Type B pancreatic cell (in vitro differentiated cells): ENCODE measurements at regions not wholly inside any gene's neighbourhood (a gene's known extent, or its start where the extent isn't known, plus 50 kb on each side); places are given as distances from the start of the nearest gene placed in this dataset.

Source experiments
- DNase-seq: peaks from one replicate; pipeline ENCODE4 v3.0.0; 2021; ENCODE audit warnings: mixed read lengths; ENCODE audit not compliant: unreplicated experiment; ENCODE audit errors: extremely low spot score
- H3K27ac Mint-ChIP-seq: 2 replicates; pipeline ENCODE4 v1.8.0; 2021; ENCODE audit warnings: mild to moderate bottlenecking, mixed read lengths
- H3K27me3 Mint-ChIP-seq: 2 replicates; pipeline ENCODE4 v1.8.0; 2021; ENCODE audit warnings: mixed read lengths
- H3K36me3 Mint-ChIP-seq: 2 replicates; pipeline ENCODE4 v1.8.0; 2021; ENCODE audit warnings: mixed read lengths
- H3K4me1 Mint-ChIP-seq: one replicate; pipeline ENCODE4 v1.8.0; 2021; ENCODE audit warnings: mixed read lengths; ENCODE audit not compliant: unreplicated experiment
- H3K4me3 Mint-ChIP-seq: 2 replicates; pipeline ENCODE4 v1.8.0; 2021; ENCODE audit warnings: mild to moderate bottlenecking, mixed read lengths
- H3K9me3 Mint-ChIP-seq: 2 replicates; pipeline ENCODE4 v1.8.0; 2021; ENCODE audit warnings: mixed read lengths
- TF ChIP-seq, protein P1 (sequence below): fragments of 200-600 bp; sonication (generic); conservative IDR thresholded peaks from 2 replicates; pipeline ENCODE4 v1.5.0; 2021; ENCODE audit warnings: antibody characterized with exemption, mild to moderate bottlenecking

DNA sequence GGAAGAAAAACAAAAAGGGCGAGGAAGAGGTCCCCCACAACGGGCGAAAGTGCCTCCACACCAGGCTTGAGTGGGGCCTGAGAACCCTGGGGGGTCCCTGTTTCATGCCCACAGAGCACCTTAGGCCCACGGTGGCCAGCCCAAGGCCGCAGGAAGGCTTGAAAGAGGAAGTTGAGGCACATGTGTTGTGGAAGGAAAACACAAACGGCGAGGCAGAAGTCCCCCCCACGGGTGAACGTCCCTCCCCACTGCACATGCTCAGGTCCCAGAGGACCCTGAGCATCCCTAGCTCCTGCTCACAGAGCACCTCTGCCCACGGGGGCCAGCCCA lies 371.5 kb downstream of the ALG10 start:
- no peaks in the 10 kb centered on the region for H3K27me3 Mint-ChIP-seq
- TF ChIP-seq, protein P1, sequence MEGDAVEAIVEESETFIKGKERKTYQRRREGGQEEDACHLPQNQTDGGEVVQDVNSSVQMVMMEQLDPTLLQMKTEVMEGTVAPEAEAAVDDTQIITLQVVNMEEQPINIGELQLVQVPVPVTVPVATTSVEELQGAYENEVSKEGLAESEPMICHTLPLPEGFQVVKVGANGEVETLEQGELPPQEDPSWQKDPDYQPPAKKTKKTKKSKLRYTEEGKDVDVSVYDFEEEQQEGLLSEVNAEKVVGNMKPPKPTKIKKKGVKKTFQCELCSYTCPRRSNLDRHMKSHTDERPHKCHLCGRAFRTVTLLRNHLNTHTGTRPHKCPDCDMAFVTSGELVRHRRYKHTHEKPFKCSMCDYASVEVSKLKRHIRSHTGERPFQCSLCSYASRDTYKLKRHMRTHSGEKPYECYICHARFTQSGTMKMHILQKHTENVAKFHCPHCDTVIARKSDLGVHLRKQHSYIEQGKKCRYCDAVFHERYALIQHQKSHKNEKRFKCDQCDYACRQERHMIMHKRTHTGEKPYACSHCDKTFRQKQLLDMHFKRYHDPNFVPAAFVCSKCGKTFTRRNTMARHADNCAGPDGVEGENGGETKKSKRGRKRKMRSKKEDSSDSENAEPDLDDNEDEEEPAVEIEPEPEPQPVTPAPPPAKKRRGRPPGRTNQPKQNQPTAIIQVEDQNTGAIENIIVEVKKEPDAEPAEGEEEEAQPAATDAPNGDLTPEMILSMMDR, result no peak
- no peaks in the 10 kb centered on the region for H3K9me3 Mint-ChIP-seq
- peak; percentile 44 for DNase-seq
- no peak overlapping the region for H3K4me3 Mint-ChIP-seq
- H3K4me1 Mint-ChIP-seq, result no peaks in the 10 kb centered on the region
- H3K36me3 Mint-ChIP-seq, result no peaks in the 10 kb centered on the region
- H3K27ac Mint-ChIP-seq, result no peak overlapping the region

- TF ChIP-seq, protein P1, result no peak
- no peaks in the 10 kb centered on the region for H3K36me3 Mint-ChIP-seq
- no peak overlapping the region for H3K27ac Mint-ChIP-seq
- no peak overlapping the region for H3K4me3 Mint-ChIP-seq
- H3K9me3 Mint-ChIP-seq, result no peaks in the 10 kb centered on the region
- H3K4me1 Mint-ChIP-seq, result no peaks in the 10 kb centered on the region
- no peaks in the 10 kb centered on the region for H3K27me3 Mint-ChIP-seq
- peak; percentile 51 for DNase-seq
These were observed 372.1 kb downstream of the ALG10 start for GRCh38 chr12:34394211-34395055.

DNA sequence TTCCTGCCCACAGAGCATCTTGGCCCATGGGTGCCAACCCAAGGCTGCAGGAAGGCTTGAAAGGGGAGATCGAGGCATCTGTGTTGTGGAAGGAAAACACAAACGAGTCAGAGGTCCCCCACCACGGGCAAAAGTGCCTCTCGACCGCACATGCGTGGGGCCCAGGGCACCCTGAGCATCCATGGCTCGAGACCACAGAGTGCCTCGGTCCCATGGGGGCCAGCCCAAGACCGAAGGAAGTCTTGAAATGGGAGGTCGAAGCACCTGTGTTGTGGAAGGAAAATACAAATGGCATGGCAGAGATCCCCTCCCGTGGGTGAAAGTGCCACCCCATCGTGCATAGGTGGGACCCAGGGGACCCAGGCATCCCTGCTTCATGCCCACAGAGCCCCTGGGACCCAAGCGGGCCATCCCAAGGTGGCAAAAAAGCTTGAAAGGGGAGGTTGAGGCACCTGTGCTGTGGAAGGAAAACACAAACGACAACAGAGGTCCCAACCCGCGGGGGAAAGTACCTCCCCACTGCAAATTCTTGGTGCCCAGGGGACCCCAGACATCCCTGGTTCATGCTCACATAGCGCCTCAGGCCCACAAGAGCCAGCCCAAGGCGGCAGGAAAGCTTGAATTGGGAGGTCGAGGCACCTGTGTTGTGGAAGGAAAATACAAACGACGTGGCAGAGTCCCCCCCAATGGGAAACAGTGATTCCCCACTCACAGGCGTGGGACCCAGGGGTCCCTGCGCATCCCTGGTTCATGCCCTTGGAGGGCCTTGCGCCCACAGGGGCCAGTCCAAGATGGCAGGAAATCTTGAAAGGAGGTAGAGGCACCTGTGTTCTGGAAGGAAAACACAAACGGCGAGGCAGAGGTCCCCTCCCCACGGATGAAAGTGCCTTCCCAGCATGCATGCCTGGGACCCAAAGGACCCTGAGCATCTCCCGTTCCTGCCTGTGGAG lies 373.0 kb downstream of the ALG10 start:
- no peaks in the 10 kb centered on the region for H3K4me1 Mint-ChIP-seq
- DNase-seq, result peak; percentile 58
- no peak overlapping the region for H3K4me3 Mint-ChIP-seq
- TF ChIP-seq, protein P1, result no peak
- H3K27me3 Mint-ChIP-seq, result no peaks in the 10 kb centered on the region
- H3K36me3 Mint-ChIP-seq, result no peaks in the 10 kb centered on the region
- H3K9me3 Mint-ChIP-seq, result no peaks in the 10 kb centered on the region
- H3K27ac Mint-ChIP-seq, result no peak overlapping the region

GRCh38 chr12:34396006-34396860 lies 373.9 kb downstream of the ALG10 start:
- DNase-seq, result peak; percentile 47
- TF ChIP-seq, protein P1, result no peak
- H3K4me1 Mint-ChIP-seq, result no peaks in the 10 kb centered on the region
- H3K9me3 Mint-ChIP-seq, result no peaks in the 10 kb centered on the region
- H3K4me3 Mint-ChIP-seq, result no peak overlapping the region
- no peaks in the 10 kb centered on the region for H3K27me3 Mint-ChIP-seq
- H3K36me3 Mint-ChIP-seq, result no peaks in the 10 kb centered on the region
- no peak overlapping the region for H3K27ac Mint-ChIP-seq

DNA sequence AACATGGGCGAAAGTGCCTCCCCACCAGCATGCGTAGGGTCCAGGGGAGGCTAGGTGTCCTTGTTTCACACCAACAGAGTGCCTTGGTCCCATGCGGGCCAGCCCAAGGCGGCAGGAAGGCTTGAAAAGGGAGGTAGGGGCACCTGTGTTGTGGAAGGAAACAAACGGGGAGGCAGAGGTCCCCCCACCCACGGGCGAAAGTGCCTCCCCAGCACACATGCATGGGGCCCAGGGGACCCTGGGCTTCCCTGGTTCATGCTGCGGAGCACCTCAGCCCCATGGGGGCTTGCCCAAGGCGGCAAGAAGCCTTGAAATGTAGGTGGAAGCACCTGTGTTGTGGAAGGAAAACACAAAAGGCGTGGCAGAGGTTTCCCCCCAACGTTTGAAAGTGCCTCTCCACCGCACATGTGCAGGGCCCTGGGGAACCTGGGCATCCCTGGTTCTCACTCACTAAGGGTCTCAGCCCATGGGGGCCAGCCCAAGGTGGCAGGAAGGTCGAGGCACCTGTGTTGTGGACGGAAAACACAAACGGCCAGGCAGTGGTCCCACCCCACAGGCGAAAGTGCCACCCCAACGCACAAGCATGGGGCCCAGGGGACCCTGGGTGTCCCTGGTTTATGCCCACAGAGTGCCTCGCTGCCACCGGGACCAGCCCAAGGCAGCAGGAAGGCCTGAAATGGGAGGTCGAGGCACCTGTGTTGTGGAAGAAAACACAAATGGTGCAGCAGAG lies 374.7 kb downstream of the ALG10 start:
- no peaks in the 10 kb centered on the region for H3K9me3 Mint-ChIP-seq
- no peak overlapping the region for H3K4me3 Mint-ChIP-seq
- H3K4me1 Mint-ChIP-seq, result no peaks in the 10 kb centered on the region
- H3K36me3 Mint-ChIP-seq, result no peaks in the 10 kb centered on the region
- peak; percentile 45 for DNase-seq
- H3K27me3 Mint-ChIP-seq, result no peaks in the 10 kb centered on the region
- TF ChIP-seq, protein P1, result no peak
- no peak overlapping the region for H3K27ac Mint-ChIP-seq
